ENCODE measurements at regions not wholly inside any gene's neighbourhood (a gene's known extent, or its start where the extent isn't known, plus 50 kb on each side); places are given as distances from the start of the nearest gene placed in this dataset.
A peak's percentile ranks its signal among the peaks of the same experiment; 100 is the strongest.
"Not testable (repeated sequence)": the region's sequence is repeated elsewhere in the genome, so short reads cannot be mapped to it uniquely, and the experiment has no call there.

DNA sequence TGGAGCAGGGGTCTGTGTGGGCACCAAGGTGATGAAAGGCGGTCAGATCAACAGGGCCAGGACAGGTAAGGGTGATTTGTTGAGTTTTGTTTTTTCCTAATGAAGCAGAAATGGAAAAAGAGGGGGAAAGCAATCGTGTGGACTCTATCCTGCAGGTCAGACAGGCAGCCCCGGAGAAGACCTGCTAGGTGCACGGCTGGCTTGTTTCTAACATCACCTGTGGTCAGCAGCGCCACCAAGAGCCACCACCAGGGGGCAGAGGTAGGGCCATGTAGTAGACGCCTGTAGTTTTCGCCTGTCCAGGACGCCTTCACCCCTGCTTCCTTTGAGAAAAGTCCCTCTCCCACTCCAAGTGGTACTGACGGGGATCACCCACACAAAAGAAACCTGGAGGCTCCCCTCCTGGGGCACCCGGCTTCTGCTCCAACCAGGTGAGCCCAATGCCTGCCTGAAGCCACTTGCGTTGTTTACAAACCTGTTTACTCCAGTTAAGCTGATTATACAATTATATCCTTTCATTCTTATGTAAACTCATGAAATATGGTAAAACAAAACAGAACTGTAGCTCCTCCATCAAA, 54.2 kb upstream of the SEC14L1 start:
- DNase-seq (ENCODE audit: low read depth) = peak; percentile 60

- DNase-seq (ENCODE audit: low read depth) = no peak
Measured at GRCh38 chr17:77087650-77088454, 52.9 kb upstream of the SEC14L1 start.

GRCh38 chr17:77088455-77089123, 52.2 kb upstream of the SEC14L1 start:
- peak; percentile 77 for DNase-seq (ENCODE audit: low read depth)

GRCh38 chr17:77089124-77089490, 51.7 kb upstream of the SEC14L1 start:
- no peak for DNase-seq (ENCODE audit: low read depth)

- DNase-seq (ENCODE audit: low read depth) = not testable (repeated sequence)
Measured at GRCh38 chr17:77089949-77090348, 50.8 kb upstream of the SEC14L1 start.

DNA sequence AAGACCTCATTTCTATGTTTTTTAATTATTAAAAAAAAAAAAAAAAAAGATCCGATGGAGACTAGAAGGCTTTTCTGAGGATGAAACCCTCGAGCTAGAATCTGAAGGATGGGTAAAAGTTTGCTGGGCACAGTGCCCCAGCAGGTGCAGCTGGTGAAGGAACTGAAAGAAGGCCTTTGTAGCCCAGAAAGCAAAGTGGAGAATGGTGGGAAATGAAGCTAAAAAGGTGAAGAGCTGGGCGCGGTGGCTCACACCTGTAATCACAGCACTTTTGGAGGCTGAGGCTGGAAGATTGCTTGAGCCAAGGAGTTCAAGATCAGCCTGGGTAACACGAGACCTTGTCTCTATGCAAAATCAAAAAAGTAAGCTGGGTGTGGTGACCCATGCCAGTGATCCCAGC, 50.3 kb upstream of the SEC14L1 start:
- no peak for DNase-seq (ENCODE audit: low read depth)

Data from stimulated activated CD8-positive, alpha-beta memory T cell treated with anti-CD3 and anti-CD28 coated beads, Interleukin-12 subunit alpha, Interleukin-12 subunit beta, amount 100 ng/mL, for 1 hour (primary cell).